Astrocyte of the cerebellum (primary cell): ENCODE measurements at regions not wholly inside any gene's neighbourhood (a gene's known extent, or its start where the extent isn't known, plus 50 kb on each side); places are given as distances from the start of the nearest gene placed in this dataset.

Experiments used
- DNase-seq: peaks from one replicate; pipeline ENCODE4 v3.0.0-alpha.2; 2011; ENCODE audit warnings: low read depth
- H3K4me3 ChIP-seq: 2 replicates; pipeline ENCODE4 v1.5.1; 2011; ENCODE audit warnings: mild to moderate bottlenecking, low read depth, low read length, moderate library complexity
- in situ Hi-C: cut with HindIII; loops from 2 replicates; pipeline ENCODE4 v1.10.0; 2017; ENCODE audit warnings: low sequenced_read_pairs
- TF ChIP-seq, protein P1 (sequence below): IDR thresholded peaks from 2 replicates; pipeline ENCODE4 v1.5.1; 2012; ENCODE audit warnings: low read length, low read depth, moderate library complexity, mild to moderate bottlenecking; ENCODE audit errors: missing control alignments

- TF ChIP-seq, protein P1, sequence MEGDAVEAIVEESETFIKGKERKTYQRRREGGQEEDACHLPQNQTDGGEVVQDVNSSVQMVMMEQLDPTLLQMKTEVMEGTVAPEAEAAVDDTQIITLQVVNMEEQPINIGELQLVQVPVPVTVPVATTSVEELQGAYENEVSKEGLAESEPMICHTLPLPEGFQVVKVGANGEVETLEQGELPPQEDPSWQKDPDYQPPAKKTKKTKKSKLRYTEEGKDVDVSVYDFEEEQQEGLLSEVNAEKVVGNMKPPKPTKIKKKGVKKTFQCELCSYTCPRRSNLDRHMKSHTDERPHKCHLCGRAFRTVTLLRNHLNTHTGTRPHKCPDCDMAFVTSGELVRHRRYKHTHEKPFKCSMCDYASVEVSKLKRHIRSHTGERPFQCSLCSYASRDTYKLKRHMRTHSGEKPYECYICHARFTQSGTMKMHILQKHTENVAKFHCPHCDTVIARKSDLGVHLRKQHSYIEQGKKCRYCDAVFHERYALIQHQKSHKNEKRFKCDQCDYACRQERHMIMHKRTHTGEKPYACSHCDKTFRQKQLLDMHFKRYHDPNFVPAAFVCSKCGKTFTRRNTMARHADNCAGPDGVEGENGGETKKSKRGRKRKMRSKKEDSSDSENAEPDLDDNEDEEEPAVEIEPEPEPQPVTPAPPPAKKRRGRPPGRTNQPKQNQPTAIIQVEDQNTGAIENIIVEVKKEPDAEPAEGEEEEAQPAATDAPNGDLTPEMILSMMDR = no peak
- no peak overlapping the region for H3K4me3 ChIP-seq
- in situ Hi-C loops = no loop called here
- DNase-seq = peak; percentile 67
These were observed 179.5 kb downstream of the EN1 start for GRCh38 chr2:118667964-118668363.

DNA sequence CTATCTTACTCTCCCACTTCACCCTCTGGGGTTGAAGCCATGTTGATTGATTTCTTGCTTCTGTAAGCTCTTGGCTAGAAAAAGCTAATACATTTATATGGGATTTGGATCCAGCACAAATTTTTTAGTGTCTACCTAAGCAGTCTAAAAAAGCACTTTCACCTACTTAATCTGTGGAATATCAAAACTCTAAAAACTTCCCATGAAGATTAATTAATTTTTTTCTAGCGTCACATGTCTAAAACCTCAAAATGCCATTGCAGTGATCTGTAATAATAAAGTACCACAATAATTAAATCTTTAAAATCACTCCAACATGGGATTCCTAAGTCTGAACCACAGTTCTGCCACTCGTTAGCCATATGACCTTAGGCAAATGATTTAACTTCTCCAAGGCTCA lies 180.1 kb downstream of the EN1 start:
- peak; percentile 47 for DNase-seq
- TF ChIP-seq, protein P1 = no peak
- in situ Hi-C loops = no loop called here
- no peak overlapping the region for H3K4me3 ChIP-seq

- TF ChIP-seq, protein P1 = no peak
- no peak overlapping the region for H3K4me3 ChIP-seq
- DNase-seq = no peak
- in situ Hi-C loops = no loop called here
These were observed 181.5 kb downstream of the EN1 start for GRCh38 chr2:118665784-118666529.

DNA sequence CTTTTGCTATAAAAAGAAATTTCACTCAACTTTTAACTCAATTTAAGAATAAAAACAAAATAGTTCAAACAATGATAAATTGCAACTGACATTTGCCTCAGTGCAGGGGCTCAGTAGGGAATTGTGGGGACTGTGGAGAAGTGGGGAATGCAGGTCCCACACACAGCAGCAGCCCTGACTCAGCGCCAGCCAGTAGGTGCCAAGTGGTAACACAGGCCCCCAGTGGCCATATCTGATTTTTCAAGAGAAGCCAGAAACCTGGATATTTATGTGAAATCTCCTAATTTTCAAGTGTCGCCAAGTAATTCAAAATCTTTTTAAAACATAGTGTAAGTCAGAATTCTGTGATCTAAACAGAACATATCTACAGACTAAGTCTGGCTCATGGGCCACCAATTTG lies 186.3 kb downstream of the EN1 start:
- no peak overlapping the region for H3K4me3 ChIP-seq
- TF ChIP-seq, protein P1 = peak; percentile 32
- peak; percentile 23 for DNase-seq
- in situ Hi-C loops = no loop called here

DNA sequence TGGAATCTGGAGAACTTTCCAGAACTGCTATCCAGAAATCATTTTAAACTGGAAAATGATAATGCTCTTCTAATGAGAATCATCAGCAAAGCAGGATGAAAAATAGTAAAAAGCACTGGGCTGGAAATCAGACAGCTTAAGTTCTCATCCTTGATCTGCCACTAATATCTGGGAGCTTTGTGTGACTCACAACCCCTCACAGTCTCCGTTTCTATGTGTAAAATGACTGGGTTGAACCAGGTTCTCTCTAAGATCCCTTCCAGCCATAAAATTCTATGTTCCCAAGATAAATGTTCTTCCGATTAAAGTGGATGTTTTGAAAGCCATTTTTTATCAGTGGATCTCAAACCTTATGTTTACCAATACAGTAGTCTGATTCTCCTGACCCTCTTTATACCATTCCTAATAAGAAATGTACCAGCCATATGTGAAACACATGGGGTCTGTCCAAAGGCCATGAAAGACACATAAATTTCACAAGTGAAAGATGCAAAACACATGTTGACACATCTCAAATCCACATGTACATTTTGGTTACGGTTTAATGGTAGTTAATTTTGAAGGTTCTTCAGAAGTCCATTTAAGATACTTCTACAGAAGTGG lies 188.8 kb downstream of the EN1 start:
- TF ChIP-seq, protein P1 = no peak
- no peak overlapping the region for H3K4me3 ChIP-seq
- in situ Hi-C loops = no loop called here
- DNase-seq = no peak

- no peak for DNase-seq
- no peak overlapping the region for H3K4me3 ChIP-seq
- TF ChIP-seq, protein P1 = no peak
- in situ Hi-C loops = no loop called here
These were observed 190.0 kb downstream of the EN1 start for GRCh38 chr2:118657466-118657865.
